ENCODE measurements at regions not wholly inside any gene's neighbourhood (a gene's known extent, or its start where the extent isn't known, plus 50 kb on each side); places are given as distances from the start of the nearest gene placed in this dataset.
"Not testable (repeated sequence)": the region's sequence is repeated elsewhere in the genome, so short reads cannot be mapped to it uniquely, and the experiment has no call there.

DNA sequence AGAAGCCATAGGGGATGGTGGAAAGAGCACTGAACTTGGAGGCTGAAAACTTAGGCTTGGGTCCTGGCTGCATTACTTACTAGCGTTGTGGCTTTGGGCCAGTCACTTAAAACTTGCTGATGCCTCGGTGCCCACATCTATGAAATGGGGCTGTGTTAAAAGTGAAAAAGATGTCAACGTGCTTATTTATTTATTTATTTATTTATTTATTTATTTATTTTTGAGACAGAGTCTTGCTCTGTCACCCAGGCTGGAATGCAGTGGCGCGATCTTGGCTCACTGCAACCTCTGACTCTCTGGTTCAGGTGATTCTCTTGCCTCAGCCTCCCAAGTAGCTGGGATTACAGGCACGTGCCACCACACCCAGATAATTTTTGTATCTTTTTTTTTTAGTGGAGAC, 94.3 kb downstream of the MRM1 start:
- not testable (repeated sequence) for DNase-seq (ENCODE audit: low spot score)

DNA sequence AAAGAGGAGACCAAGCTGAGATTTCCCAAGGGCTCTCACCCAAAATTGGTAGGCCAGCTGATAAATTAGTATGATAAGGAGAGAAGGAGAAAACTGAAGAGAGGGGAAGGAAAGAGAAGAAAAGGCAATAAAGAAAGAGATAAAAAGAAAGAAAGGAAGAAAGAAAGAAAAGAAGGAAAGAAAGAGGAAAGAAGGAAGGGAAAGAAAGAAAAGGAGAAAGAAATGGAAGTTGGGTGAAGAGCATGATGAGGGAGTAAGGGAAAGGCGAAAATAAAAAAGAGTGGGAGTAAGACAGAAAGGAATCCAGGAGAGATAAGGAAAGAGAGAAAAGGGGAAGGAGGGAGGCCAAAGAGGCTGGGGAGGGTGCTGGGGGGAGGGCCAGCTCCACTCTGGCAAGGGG, 95.4 kb downstream of the MRM1 start:
- DNase-seq (ENCODE audit: low spot score), result no peak

DNA sequence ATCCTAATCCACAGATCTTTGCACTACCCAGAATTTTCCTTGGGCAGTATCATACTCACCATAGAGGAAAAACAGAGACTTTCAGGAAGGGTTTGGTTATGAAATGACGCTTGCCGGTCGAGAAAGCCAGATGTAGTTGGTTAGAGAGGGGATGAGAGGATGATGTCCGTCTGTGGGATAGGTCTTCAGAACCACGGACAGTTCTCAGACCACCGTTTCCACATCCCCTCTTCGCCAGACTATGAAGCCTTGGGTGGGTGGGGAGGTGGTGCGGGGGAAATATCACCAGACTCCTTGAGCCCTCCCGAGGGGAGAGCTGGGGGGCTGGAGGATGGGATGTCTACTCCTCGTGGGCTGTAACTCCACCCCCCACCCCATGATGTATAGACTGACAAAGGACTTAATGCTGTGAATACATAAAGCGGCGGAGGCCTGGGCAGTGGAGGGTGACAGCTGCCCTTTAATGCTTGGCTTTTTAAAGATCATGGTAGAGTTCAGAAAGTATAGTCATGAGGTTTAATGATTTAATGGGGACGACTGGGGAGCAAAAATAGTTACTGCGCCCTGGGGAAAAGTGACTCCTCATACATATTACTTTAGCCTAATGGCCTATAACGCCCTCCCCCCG, 96.6 kb downstream of the MRM1 start:
- DNase-seq (ENCODE audit: low spot score), result no peak

DNA sequence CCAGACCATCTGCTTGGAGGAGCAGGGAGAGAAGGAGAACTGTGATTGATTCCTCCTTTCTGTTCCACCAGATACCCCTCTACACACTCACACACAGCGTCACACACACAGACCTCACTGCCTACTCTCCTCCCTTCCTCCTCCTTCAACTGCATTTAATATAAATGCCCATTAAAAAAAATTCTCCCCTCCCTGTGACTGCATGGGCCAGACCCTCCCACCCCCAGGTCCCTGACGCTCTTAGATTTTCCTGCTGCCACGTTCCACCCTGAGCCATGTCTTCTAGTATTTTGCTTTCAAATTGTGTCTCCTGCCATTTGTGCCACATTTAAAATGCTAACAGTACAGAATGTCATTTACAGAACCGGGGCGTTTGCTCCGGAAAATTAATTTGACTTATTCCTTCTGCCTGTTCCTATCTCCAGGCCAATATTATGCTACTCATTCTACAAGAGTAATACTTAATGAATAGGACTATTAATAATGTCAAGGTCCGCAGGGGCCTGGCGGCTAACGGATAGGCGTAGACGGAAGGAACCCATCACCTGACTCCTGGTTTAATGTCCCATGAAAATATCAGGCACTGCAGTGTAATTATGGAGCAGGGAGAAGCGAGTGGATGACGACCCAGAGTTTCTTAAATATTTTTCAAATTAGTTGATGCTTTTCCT, 100.2 kb downstream of the MRM1 start:
- no peak for DNase-seq (ENCODE audit: low spot score)

DNA sequence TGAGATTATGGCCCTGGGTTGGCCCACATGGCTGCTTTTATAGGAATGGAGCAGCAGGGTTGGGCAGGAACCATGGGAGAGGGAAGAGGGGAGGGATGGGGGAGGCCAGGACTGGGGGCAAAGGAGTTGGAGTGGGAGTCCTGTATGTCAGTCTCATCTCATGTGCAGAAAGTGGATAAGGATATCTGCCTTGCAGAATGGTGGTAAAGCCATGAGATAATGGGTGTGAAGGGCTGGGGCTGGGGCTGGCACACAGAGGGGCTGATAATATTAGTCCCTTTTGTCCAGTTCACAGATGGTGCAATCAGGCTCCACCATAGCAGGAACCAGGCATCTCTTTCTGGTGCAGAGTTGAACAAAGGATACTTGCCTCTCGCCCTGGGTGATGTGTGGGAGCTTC, 101.3 kb downstream of the MRM1 start:
- no peak for DNase-seq (ENCODE audit: low spot score)

DNA sequence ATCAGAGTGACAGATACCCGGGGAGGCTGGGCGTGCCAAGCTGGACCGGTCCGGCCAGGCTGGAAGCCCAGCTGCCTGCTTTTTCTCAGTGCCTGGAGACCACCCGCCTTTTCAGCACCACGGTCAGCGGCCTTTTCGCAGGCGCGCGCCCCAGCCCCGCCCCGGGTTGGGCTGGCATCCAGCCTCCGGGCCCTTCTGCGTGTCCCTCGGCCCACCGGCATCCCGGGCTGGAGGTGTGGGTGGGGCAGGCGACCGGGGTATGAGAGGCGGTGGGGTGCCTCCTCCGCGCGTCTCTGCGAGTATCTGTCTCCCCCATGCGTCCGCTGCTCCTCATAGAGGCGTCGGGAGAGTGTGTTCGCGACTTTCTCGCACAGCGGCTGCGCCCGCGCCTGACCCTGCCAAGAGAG, 102.5 kb downstream of the MRM1 start:
- DNase-seq (ENCODE audit: low spot score), result peak; percentile 25

DNA sequence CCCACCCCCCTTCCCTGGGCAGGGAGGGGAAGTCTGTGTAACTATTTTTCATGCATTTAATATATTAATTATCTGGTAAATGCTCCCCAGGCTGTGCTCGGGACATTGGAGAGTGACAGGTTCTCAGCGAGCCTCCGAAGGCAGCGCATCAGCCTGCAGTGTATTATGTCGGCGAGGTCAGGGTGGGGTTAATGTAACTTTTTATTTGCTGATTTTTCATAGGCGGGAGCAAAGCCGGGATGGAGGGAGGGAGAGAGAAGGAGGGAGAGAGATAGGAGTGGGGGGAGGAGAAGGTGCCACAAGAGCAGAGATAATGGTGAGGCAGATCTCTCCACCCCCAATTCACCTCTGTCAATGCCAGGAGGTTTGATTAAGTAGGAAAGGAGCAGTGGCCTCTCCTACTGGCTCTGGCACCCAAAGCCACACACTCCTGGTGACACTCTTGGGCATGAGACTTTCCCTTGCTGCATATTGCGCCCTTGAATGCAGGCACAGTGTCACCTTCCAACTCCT, 104.0 kb downstream of the MRM1 start:
- DNase-seq (ENCODE audit: low spot score), result no peak

DNA sequence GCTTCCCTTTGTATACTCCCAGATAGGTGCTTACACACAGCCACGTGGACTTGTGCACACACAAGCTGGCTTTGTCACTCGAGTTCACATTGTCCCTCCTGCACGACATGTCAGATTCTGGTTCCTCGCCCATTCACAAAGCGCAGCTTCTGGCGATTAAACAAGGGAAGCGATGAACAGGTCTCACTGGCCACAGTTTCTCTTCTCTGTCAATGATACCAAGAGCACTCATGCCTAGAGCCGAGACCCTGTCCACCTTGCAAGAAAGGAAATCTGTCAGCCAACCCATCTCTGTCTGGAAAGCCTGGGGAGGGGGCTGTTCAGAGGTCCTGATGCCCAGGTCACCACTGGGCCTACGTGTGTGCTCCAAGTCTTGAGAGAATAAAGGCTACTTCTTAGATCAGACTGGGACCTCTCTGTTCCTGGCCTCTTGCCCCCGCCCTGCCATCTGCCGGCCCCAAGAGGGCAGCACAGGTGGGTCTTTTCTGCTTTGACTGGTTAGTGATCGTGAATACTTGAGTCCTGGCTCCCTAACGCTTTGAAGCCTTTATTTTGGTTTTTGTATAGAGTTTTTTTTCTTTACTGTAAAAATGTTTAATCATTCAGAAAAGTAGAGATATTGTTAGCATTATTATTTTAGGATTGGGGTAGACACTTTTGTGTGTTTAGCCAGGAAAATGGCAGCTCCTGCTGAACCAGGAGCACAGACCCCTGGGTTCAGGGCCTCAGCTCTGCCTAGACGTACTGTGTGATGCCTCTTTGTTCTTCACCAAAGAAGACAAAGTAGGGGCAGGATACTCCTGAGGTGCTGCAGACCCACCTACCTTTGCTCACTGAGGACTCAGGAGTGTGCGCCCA, 104.7 kb downstream of the MRM1 start:
- DNase-seq (ENCODE audit: low spot score), result peak; percentile 48

DNA sequence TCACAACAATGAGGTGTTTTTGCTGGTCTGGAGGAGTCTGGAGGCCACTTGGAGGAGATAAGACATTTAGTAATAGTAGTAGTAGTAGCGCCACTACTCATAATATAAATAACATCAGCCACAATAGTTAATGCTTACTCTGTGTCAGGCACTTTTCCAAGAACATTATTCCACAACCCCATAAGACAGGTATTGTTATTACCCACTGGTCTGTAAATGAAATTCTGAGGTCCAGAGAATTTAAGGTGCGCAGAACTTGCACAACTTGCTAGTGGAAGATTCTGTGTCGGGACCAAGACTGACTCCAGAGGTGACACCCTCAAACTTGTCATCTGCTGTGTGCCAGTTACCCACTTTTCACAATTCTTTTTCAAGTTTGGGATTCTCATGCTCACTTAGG, 106.5 kb downstream of the MRM1 start:
- DNase-seq (ENCODE audit: low spot score), result no peak

DNA sequence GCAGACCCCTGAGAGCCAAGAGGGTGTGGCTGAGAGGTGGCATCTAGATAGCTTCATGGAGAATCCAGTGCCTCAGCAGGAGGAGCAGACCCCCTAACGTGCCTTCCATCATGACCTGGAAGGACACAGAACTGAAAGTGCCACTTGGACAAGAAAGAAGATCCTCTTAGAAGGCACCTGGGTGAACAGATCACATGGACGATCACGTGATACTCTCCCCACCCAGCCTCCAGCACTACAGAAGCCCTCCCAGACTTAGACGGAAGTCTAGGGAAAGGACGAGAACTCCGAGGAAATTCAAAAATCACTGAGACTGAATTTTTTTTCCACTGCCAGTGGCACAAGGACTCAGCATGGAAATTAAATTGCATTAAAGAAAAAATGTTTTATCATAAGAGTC, 113.4 kb downstream of the MRM1 start:
- DNase-seq (ENCODE audit: low spot score), result no peak

DNA sequence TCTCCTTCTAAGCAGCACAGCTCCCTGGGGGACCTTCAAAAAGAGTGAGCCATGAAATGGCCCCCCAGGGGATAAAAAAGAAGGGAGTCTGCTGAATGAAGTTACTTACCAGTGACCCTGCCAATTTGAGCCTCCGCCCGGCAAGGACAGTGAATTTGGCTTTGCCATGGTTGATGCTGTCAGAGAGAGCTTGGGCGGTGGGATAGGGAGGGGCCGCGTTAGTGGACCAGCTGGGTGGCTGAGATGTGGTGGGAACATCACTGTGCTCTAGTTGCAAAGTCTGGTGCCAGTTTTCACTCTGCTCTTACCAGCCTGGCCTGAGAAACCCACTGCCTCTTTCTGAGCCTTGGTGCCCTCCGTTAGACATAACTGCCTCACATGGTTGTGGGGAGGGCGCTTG, 114.6 kb downstream of the MRM1 start:
- DNase-seq (ENCODE audit: low spot score), result no peak

DNA sequence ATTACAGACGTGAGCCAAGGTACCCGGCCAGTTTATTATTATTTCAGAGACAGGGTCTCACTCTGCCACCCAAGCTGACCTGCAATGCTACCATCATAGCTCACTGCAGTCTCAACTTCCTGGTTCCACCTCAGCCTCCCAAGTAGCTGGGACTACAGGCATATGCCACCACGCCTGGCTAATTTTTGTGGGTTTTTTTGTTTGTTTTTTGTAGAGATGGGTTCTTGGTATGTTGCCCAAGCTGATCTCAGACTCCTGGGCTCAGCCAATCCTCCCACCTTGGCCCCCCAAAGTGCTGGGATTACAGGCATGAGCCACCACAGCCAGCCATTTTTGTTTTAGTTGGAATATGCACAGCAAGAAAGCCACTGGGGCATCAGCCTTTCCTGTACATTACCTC, 115.7 kb downstream of the MRM1 start:
- DNase-seq (ENCODE audit: low spot score), result no peak

DNA sequence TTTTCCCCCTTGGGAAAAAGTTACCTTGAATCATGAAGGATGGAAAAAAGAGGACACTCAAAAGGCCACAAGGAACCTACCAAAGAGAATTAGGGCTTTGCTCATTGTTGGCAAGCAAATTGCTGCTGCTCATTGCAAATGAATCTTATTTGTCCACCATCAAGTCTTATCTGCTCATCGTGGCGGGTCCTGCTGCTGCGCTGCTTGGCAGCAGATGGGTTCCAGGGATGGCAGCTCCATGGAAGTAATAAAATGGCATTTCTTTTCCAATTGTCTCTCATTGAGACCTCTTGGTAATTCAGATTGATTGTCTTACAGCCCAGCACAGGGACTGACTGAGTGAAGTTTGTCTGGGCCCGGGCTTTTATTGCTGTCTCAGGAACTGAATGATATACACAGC, 118.7 kb downstream of the MRM1 start:
- DNase-seq (ENCODE audit: low spot score), result no peak

DNA sequence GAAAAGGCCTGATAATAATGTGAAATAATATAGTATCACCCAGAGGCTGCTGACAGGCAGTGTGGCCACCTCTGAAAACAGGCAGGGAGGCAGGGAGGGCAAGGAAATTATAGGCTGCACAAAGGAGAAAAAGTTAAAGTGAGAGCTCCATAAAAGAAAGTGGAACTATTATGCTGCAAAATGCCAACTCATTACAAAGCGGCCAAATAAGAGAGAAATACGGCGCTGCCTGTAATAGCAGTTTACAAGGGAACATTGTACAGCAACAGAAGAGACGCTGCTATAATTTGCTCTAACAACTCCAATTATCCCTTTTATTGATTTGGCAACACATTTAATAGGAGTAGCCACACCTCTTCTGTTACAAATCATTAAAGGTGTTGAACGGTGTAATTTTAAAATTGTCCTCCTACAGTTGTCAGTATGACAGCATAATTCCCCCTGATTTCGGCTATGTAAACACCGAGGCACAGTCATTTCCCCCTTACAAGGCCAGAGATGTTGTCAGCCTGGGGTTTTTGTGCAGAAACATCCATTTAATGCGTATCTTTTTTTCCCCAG, 120.3 kb downstream of the MRM1 start:
- DNase-seq (ENCODE audit: low spot score), result peak; percentile 2

DNA sequence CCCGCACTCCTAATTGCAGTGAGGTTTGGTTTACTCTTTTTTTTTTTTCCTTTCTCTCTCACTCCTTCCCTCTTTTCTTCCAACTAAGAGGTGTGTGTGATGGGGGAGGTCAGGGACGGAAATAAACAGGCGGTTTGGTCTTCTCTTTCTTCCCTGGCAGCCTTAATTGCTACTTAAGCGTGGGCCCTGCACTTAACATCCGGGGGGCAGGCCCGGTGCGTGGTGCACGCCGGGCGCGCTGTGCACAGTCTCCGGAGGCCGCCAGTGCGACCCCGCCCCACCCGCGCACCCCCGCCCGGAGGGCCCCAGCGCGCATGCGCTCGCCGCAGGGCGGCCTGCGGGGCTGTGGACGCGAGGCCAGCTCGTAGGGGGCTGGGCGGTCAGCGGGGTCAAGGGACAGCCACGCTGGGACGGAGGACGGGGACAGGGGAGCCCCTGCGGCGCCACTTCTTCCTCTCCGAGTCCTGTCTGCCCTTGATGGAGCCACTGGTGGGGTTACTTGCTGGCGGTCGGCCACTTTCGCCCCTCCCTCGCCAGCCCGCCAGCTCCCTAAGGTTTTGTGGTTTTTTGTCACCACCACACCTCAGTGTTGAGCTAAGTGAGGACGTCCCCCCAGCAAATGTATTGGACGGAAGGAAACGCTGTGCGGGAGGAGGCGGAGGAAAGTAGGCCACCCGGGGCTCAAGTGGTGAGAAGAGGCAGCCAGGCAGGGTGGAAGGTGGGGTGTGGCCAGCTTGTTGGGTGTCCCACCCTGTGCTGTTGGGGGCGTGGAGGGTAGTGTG, 120.9 kb downstream of the MRM1 start:
- DNase-seq (ENCODE audit: low spot score), result peak; percentile 79

DNA sequence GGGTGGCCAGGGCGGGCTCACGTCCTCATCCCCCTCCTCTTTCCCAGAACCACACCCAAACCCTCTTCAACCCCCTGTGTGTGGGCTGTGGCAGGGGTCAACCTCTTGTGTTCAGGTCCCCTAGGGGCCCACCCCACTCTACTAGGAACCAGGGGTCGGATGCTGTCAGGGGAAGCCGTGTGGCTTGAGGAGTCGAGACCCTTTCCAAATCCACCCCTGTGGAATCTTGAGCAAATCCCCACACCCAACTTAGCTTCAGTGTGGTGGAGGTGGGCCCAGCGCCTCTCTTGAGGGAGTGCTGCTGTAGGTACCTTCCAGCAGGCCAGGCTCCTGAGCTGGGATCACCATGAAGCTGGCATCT, 121.5 kb downstream of the MRM1 start:
- no peak for DNase-seq (ENCODE audit: low spot score)

DNA sequence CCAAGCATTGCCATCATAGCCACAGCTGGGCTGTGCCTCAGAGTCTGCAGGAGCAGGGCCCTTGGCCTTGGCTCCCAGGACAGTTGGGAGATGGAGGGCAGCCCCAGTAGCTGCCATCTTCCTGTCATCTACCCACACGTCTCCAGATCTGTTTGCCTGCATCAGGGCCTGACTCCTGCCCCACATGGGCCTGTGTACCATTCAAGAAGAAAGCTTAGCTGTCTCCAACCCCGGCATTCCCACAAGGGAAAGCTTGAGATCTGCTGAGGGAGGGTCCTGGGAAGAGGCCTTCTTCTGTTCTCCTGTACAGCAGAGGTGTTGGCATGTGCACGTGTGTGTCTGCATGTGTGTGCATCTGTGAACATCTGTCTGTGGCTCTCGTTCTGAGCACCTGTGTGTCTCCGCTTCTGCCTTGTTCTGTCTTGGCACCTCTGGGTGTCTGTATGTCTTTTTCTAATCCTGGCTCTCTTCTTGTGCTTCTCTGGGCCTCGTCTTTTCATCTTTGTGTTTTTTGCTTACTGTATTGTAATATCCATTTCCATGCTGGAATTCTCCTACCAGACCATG, 122.2 kb downstream of the MRM1 start:
- no peak for DNase-seq (ENCODE audit: low spot score)

DNA sequence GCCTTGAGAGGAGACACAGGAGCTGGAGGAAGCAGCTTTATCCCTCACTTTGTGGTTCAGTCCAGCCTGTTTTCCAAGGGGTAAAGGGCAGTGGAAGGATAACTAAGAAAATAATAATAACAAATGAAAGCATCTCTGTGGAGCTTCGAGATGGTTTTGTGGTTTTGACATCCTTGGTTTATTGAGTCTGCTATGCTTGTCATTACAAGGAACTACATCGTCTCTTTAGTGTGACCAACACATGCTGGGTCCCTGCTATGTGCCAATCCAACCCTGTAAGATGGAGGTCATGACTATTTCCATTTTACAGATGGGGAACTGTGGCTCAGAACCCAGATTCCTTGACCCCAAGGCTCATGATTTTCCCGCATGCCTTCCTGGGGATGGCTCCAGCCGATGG, 124.8 kb downstream of the MRM1 start:
- no peak for DNase-seq (ENCODE audit: low spot score)

DNA sequence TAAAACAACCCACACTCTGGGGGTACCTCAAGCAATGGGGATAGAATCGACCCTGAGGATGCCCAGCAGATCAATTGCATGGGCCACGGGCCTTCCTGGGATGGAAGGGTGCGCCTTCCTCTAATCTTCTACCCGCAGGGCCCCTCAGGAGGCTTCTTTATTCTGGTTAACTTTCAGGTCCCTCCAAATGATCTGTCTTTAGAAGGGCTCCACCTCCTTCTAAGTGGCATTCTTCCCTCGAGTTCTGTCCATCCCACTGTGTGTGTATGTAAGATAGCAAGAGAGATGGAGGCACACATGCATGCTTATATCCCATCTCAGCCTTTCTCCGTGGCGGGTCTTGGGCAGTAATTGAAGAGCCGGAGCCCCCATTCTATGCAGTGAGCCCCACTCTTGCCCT, 125.7 kb downstream of the MRM1 start:
- no peak for DNase-seq (ENCODE audit: low spot score)

DNA sequence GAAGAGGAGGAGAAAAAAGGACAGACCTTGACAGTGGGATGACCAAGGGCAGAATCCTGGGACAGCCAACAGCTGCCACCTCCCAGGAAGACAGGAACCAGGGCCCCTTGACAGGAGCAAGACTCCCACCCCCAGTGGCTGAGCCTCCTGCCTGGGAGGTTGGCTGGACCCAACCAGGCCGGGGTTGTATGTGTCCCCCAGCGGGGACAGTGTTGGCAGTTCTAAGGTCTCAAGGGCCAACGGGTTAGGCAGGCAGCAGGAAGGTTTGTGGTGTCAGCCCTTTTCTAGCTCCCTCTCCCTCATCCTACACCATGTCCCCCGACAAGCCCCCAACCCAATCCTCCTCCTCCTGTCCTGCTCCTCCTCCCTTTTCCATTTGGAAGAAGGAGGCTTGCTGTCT, 126.2 kb downstream of the MRM1 start:
- no peak for DNase-seq (ENCODE audit: low spot score)
